ENCODE measurements at regions not wholly inside any gene's neighbourhood (a gene's known extent, or its start where the extent isn't known, plus 50 kb on each side); places are given as distances from the start of the nearest gene placed in this dataset.

DNA sequence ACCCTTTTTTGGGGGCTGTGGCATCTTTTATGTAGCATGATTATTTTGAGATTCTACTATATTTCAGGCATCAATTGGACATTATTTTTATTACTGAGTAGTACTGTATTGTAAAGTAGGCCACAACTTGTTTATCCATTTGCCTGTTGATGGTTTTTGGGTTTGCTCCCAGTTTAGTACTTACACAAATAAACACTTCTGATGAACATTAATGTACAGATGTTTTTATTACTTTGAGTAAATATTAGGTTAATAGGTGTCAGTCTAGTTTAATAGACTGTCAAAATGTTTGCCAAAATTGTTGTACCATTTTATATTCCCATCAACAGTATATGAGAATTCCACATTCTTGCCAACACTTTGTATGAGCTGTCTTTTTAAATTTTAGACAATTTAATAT lies 214.9 kb upstream of the MAD2L1 start:
- no peak for TF ChIP-seq SMC3 (IDR thresholded peaks at IDR 0.05; ENCODE audit: low read depth, low read length)
- TF ChIP-seq, protein P1, sequence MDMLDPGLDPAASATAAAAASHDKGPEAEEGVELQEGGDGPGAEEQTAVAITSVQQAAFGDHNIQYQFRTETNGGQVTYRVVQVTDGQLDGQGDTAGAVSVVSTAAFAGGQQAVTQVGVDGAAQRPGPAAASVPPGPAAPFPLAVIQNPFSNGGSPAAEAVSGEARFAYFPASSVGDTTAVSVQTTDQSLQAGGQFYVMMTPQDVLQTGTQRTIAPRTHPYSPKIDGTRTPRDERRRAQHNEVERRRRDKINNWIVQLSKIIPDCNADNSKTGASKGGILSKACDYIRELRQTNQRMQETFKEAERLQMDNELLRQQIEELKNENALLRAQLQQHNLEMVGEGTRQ (IDR thresholded peaks at IDR 0.05; ENCODE audit: low read depth, low read length): no peak
- TF ChIP-seq, protein P2, sequence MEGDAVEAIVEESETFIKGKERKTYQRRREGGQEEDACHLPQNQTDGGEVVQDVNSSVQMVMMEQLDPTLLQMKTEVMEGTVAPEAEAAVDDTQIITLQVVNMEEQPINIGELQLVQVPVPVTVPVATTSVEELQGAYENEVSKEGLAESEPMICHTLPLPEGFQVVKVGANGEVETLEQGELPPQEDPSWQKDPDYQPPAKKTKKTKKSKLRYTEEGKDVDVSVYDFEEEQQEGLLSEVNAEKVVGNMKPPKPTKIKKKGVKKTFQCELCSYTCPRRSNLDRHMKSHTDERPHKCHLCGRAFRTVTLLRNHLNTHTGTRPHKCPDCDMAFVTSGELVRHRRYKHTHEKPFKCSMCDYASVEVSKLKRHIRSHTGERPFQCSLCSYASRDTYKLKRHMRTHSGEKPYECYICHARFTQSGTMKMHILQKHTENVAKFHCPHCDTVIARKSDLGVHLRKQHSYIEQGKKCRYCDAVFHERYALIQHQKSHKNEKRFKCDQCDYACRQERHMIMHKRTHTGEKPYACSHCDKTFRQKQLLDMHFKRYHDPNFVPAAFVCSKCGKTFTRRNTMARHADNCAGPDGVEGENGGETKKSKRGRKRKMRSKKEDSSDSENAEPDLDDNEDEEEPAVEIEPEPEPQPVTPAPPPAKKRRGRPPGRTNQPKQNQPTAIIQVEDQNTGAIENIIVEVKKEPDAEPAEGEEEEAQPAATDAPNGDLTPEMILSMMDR (conservative IDR thresholded peaks at IDR 0.05; ENCODE audit: low read depth, low read length): no peak
- TF ChIP-seq, protein P3, sequence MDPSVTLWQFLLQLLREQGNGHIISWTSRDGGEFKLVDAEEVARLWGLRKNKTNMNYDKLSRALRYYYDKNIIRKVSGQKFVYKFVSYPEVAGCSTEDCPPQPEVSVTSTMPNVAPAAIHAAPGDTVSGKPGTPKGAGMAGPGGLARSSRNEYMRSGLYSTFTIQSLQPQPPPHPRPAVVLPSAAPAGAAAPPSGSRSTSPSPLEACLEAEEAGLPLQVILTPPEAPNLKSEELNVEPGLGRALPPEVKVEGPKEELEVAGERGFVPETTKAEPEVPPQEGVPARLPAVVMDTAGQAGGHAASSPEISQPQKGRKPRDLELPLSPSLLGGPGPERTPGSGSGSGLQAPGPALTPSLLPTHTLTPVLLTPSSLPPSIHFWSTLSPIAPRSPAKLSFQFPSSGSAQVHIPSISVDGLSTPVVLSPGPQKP (IDR thresholded peaks at IDR 0.05; ENCODE audit: borderline replicate concordance, low read depth, low read length): no peak
- no peak for TF ChIP-seq RAD21 (IDR thresholded peaks at IDR 0.05; ENCODE audit: low read length)
- TF ChIP-seq MAFK (IDR thresholded peaks at IDR 0.05; ENCODE audit: low read depth, low read length): no peak
- no peak for TF ChIP-seq POLR2A (IDR thresholded peaks at IDR 0.05; ENCODE audit: low read depth, low read length)

Data from IMR-90 (cell line).